Muscle layer of colon (tissue), 2 donors: ENCODE measurements at regions not wholly inside any gene's neighbourhood (a gene's known extent, or its start where the extent isn't known, plus 50 kb on each side); places are given as distances from the start of the nearest gene placed in this dataset.

Source experiments
- H3K27ac ChIP-seq: one replicate; pipeline ENCODE4 v1.7.0; 2013; ENCODE audit warnings: low read depth, mild to moderate bottlenecking, low read length, moderate library complexity
- H3K27me3 ChIP-seq, 2 donors: one replicate each; pipeline ENCODE4 v1.7.0; 2013; ENCODE audit warnings: low read length in 2 of 2, mild to moderate bottlenecking in 2 of 2; ENCODE audit not compliant: insufficient read depth in 2 of 2, control insufficient read depth in 1 of 2
- H3K36me3 ChIP-seq: one replicate; pipeline ENCODE4 v1.7.0; 2013; ENCODE audit warnings: mild to moderate bottlenecking, low read length; ENCODE audit not compliant: insufficient read depth
- H3K4me1 ChIP-seq: one replicate; pipeline ENCODE4 v1.7.0; 2013; ENCODE audit warnings: mild to moderate bottlenecking, low read length; ENCODE audit not compliant: insufficient read depth
- H3K4me3 ChIP-seq, 2 donors: one replicate each; pipeline ENCODE4 v1.7.0; 2013; ENCODE audit warnings: low read length in 2 of 2, low read depth in 1 of 2, mild to moderate bottlenecking in 1 of 2, moderate library complexity in 1 of 2
- H3K9ac ChIP-seq: one replicate; pipeline ENCODE4 v1.7.0; 2013; ENCODE audit warnings: low read length
- H3K9me3 ChIP-seq: one replicate; pipeline ENCODE4 v1.7.0; 2013; ENCODE audit warnings: mild to moderate bottlenecking, low read length
- donor health status: abdominal sarcoma.
- donor health status: Adenocarcinoma of cecum.

- Histone ChIP-seq H3K4me1 (no peaks in the 10 kb centered on the region), H3K27ac (no peak overlapping the region), H3K27me3 (no peaks in the 10 kb centered on the region), H3K4me3 (no peak overlapping the region), H3K9me3 (no peaks in the 10 kb centered on the region), H3K36me3 (no peaks in the 10 kb centered on the region), H3K9ac (no peak overlapping the region)
Observed at GRCh38 chr7:46569133-46569465, 648.0 kb upstream of the IGFBP3 start.

DNA sequence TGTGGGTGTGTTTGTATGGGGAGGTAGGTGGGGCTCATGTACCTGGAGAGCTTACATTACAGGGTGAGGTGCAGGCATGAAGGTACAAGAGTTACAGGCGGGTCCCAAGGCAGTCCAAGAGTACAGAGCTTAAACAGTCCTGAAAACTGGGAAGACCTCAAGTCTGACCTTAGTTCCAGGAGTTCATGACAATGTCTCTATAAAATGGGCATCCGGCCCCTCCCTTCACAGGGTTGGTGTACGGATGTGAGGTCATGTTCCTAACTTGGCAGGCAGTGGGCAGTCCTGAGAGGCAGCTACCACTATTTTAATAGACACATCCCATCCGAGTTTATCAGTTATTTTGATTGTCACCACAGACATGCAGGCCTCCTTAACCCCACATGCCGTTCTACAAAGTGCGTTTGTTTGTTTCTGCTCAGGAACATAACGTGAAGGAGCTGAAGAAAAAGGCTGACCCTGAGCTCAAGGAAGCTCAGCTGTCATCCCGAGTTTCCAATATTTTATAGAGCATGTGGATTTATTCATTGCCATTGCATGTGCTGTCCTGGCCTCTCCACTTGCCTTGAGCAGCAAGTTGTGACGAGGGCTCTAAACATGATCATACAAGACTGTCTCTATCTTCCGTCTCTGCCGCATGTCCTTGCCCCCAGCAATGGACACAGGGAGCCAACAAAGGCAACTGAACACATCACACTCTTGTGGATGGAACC lies 647.5 kb upstream of the IGFBP3 start:
- Histone ChIP-seq H3K4me1 (no peaks in the 10 kb centered on the region), H3K27ac (no peak overlapping the region), H3K36me3 (no peaks in the 10 kb centered on the region)

DNA sequence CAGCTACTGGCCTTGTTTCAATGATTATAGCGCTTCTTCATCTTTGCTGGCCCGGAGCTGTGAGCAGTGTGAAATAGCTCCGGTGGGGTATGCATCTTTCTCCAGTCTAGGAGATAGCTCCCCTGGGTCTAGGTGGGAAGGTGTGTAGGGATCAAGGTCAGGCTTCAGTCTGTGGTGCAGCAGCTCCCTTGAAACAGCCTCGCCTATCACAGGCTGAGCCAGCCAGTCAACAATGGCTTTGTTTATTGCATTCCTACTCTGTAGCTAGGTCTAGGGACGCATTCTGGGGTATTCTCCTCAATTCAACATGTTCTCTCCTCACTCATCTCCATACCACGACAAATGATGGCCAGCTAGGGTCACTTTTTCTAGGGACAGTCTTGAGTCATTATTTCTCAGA lies 646.8 kb upstream of the IGFBP3 start:
- no peaks in the 10 kb centered on the region for H3K27me3 ChIP-seq
- no peak overlapping the region for H3K27ac ChIP-seq
- no peak overlapping the region for H3K9ac ChIP-seq
- H3K4me1 ChIP-seq, result no peaks in the 10 kb centered on the region
- H3K9me3 ChIP-seq, result no peaks in the 10 kb centered on the region
- no peak overlapping the region for H3K4me3 ChIP-seq
- no peaks in the 10 kb centered on the region for H3K36me3 ChIP-seq

More for the DNA sequence above, 647.5 kb upstream of the IGFBP3 start:
- Histone ChIP-seq H3K4me3 (no peak overlapping the region), H3K27me3 (no peaks in the 10 kb centered on the region), H3K9ac (no peak overlapping the region), H3K9me3 (no peaks in the 10 kb centered on the region)

GRCh38 chr7:46566097-46566774 lies 645.2 kb upstream of the IGFBP3 start:
- H3K9me3 ChIP-seq, result no peaks in the 10 kb centered on the region
- H3K9ac ChIP-seq, result no peak overlapping the region
- no peak overlapping the region for H3K27ac ChIP-seq
- H3K36me3 ChIP-seq, result no peaks in the 10 kb centered on the region
- no peaks in the 10 kb centered on the region for H3K27me3 ChIP-seq
- H3K4me1 ChIP-seq, result no peaks in the 10 kb centered on the region
- no peak overlapping the region for H3K4me3 ChIP-seq

DNA sequence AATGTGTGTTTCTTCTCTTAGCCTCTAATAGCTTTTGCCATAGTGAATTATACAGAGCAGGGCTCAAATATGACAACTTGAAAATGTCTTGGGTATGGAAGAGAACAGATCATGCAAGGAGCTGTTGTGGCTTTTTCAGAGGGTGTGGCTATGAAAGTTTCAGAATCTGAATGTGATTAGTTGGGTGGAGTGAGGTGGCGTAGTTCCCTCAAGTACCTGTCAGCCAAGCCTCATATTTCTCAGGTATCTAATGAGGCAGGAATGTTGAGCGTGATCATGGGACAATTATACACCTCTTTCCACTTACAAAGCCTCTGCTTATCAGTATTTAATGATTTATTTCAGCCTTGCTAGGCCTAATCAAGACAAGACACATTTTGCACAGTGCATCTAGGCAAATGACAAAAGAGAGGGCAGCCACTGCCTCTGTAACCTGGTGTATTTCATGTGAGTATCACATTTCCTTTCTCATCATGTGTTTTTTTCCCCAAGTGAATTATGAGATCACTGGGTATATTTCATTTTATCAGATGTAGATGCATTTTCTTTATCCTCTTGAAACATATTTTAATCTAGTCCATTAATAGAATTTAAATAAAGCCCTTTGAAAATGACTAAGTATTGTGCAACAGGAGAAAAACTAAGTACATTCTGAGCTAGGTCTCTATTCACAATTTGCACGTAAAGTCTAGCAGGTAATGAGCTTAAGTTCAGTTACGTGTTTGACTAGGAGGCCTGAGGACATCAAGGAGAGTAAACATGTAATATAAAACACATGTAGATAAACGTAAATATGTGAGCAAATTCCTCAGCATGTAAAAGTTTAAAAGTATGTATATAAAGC lies 644.4 kb upstream of the IGFBP3 start:
- no peak overlapping the region for H3K4me3 ChIP-seq
- H3K9ac ChIP-seq, result no peak overlapping the region
- no peaks in the 10 kb centered on the region for H3K9me3 ChIP-seq
- no peaks in the 10 kb centered on the region for H3K36me3 ChIP-seq
- no peaks in the 10 kb centered on the region for H3K27me3 ChIP-seq
- no peaks in the 10 kb centered on the region for H3K4me1 ChIP-seq
- H3K27ac ChIP-seq, result no peak overlapping the region

DNA sequence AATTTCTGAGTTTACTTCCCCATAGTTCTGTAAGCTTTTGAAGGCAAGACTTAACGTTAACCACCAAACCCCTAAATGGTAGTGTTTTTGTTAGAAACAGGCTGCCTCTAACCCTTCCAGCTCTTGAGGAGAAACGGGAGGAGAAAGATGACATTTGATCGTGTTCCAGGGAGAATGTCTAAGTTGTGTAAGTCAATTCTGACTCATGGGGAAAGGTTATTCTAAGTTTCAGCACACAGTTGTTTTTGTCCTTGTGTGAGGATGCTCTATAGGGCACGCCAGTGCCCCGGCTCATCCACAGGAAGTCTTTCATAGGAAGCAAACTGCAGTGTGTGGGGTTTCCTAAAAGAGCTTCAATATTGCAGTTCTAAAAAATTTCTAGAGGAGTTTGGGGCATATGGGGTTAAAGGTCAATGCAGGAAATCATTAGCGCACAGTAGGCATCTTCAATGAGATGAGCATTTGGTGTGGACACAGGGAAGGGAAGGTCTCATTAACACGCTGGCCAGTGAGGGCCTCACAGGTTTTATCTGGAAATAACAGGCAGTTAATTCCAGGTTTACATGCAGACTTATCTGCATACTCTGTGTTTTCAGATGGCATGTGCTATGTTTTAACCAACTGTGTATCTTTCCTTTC lies 638.2 kb upstream of the IGFBP3 start:
- H3K4me3 ChIP-seq, result no peak overlapping the region
- no peaks in the 10 kb centered on the region for H3K9me3 ChIP-seq
- H3K9ac ChIP-seq, result no peak overlapping the region
- no peaks in the 10 kb centered on the region for H3K36me3 ChIP-seq
- H3K27me3 ChIP-seq, result no peaks in the 10 kb centered on the region
- no peak overlapping the region for H3K27ac ChIP-seq
- peaks cover 29% of the 10 kb centered on the region for H3K4me1 ChIP-seq

GRCh38 chr7:46558482-46559193 lies 637.6 kb upstream of the IGFBP3 start:
- Histone ChIP-seq H3K27ac (no peak overlapping the region), H3K9me3 (no peaks in the 10 kb centered on the region), H3K4me3 (no peak overlapping the region)

DNA sequence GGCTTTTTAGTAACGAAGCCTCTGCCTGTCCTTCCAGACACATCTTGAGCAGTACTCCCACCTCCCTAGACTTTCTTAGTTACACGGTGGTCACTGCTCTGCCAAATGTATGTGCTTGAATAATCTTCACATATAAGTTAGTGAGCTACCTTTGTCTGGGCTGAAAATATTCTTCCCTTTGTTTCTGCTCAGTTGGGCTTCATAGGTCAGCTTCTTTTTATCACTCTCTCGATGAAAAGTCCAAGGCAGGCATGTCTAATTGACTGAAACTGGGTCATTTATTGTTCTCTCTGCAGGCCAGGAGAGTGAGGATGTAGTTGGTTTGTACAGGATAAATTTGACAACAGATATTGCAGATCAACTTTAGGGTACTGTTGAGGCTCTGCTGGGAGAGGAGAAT lies 636.7 kb upstream of the IGFBP3 start:
- Histone ChIP-seq H3K4me1 (peaks cover 29% of the 10 kb centered on the region), H3K27me3 (no peaks in the 10 kb centered on the region), H3K36me3 (no peaks in the 10 kb centered on the region), H3K9ac (no peak overlapping the region), H3K27ac (peak overlapping the region; percentile 69), H3K4me3 (no peak overlapping the region), H3K9me3 (no peaks in the 10 kb centered on the region)

More at GRCh38 chr7:46558482-46559193, 637.6 kb upstream of the IGFBP3 start:
- no peaks in the 10 kb centered on the region for H3K27me3 ChIP-seq
- H3K9ac ChIP-seq, result no peak overlapping the region
- H3K36me3 ChIP-seq, result no peaks in the 10 kb centered on the region
- peaks cover 29% of the 10 kb centered on the region for H3K4me1 ChIP-seq

- Histone ChIP-seq H3K4me1 (peaks cover 29% of the 10 kb centered on the region), H3K36me3 (no peaks in the 10 kb centered on the region), H3K9me3 (no peaks in the 10 kb centered on the region), H3K4me3 (no peak overlapping the region), H3K27me3 (no peaks in the 10 kb centered on the region), H3K9ac (no peak overlapping the region), H3K27ac (peak overlapping the region; percentile 69)
Observed at GRCh38 chr7:46557295-46557711, 636.2 kb upstream of the IGFBP3 start.

- Histone ChIP-seq H3K9ac (no peak overlapping the region), H3K27me3 (no peaks in the 10 kb centered on the region), H3K27ac (no peak overlapping the region), H3K9me3 (no peaks in the 10 kb centered on the region), H3K4me1 (peaks cover 29% of the 10 kb centered on the region), H3K4me3 (no peak overlapping the region), H3K36me3 (no peaks in the 10 kb centered on the region)
Observed at GRCh38 chr7:46554688-46555422, 633.8 kb upstream of the IGFBP3 start.
